ENCODE measurements at regions not wholly inside any gene's neighbourhood (a gene's known extent, or its start where the extent isn't known, plus 50 kb on each side); places are given as distances from the start of the nearest gene placed in this dataset.
"Not testable (repeated sequence)": the region's sequence is repeated elsewhere in the genome, so short reads cannot be mapped to it uniquely, and the experiment has no call there.

DNA sequence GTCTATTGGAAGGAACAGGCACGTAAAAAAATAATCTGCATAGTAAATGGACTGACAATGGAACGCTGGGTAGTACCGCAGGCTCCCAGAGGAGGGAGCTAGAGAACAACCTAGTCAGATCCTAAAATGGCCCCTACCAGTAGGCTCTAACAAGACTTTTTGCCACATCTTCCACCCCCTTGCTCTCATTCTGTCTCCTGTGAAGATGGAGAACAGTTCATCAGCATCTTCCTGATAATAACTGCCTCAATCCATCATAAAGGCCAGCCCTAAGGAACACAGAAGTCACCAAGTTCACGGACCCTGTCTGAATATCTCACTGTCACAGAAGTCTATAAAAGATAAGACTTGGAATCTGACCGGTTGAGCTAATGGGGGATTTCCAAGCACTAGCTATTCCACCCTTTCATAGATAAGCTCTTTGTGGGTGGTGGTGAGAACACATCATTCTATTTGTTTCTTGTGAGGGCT, 133.4 kb downstream of the SLC1A3 start:
- DNase-seq, result peak; percentile 29

DNA sequence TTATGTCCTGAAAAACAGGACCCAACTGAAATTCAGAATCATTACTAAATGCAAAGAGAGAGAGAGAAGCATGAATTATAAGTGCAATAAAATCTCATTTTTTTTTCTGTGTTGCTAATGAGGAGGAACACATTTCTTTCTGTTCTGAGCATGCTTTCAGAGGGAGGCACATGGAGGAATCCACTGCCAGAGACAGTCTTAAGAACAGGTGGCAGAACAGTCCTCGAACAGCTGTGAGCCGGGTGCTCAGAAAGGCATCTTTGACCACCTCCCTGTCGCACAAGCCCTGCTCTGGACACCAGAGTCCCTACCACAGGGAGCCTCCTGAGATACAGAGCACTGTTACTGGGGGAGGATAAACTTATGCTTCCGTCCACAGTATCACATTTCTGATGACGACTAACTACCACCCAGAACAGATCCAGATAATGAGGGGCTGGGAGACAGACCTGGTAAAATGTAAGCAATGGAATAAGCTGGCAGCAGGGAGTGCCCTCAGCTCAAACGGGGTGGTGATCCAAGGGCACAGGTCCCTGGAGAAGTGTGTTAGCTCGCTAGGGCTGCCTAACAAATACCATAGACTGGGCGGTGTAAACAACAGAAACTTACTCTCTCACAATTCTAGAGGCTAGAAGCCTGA, 134.0 kb downstream of the SLC1A3 start:
- DNase-seq, result no peak

DNA sequence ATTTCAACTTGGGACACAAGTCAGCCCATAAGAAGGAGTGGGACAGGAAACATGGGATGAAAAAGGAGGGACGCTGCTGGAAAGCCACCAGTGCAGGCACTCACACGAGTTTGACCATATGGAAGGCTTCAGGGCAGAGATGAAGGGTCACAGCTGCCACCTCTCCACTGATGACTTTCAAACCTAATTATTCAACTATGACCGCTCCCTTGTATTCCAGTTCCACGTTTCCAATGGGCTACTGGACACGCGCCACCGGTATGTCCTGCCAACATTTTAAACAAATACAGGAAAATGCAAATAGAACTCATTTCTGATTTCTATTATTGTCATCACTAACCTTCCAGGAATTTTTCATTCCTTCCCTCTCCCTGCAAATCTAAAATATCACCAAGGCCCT, 134.7 kb downstream of the SLC1A3 start:
- DNase-seq, result no peak

DNA sequence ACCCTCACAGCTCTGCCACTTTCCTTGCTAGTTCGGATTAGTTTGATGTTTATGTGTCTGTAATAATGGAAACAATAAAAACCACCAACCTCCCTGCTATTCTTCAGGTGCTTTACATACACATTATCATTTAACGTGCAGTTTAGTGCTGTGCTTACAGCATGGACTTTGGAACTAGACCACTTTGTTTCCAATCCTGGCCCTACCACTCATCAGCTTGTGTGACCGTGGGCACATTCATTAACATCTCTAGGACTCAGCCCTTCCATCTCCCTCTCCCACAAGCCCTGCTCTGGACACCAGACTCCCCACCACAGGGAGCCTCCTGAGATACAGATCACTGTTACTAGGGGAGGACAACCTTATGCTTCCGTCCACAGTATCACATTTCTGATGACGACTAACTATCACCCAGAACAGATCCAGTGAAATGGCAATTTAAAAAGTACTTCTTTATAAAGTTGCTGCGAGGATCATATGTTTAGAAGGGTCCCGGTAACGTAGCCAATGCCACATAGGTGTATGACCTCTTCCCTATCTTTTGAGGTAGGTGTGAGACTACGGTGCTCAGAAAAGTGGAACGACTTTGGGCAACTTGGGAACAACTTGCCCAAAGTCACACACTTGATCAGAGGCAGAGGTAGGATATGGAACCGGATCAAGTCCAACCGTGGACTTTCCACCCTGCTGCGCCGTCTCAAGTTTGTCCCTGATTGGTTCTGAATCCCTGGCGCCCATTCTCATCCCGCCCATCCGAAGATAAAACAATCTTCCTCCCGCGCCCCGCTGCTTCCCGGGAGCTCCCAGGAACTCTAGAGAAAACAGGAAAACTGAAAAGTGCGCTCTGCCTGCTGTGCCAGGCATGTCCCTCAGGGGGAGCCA, 132.4 kb upstream of the NIPBL start:
- DNase-seq, result no peak

DNA sequence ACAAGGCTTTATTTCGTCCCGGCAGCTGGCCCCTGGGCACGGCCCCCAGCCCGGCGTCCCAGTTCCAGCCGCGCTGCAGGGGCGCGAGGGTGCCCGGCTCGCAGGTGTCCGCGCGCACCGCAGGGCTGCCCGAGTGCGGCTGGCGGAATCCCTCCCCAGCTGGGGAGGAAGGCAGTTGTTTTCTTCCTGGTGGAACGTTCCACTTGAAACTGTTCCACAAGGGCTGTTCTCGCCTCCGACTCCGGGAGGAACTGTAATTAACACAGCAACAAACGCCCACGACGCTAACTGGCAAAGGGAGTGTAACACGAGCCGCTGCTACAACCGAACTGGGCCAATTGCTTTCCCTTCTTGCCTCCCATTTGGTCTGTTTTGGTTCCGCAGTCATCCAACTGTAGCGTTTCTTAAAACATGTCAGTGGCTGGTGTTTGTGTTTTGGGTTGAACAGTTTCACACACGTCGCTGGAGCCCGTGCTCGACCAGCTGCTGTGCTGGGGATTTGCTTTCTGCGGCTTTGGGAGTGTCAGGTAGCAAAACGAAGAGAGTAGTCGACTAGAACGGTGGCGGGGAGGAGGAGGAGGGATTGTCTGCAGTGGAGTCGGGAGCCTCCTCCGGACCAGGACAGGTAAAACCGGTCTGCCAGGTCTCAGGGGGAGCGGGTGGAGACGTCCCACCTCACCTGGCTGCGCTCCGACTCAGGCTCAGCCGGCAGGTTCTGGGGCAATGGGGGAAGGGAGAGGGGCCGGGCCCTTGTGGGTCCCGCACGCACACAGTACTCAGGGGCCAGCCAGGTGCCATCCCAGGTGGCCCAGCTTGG, 131.6 kb upstream of the NIPBL start:
- DNase-seq, result peak; percentile 93

DNA sequence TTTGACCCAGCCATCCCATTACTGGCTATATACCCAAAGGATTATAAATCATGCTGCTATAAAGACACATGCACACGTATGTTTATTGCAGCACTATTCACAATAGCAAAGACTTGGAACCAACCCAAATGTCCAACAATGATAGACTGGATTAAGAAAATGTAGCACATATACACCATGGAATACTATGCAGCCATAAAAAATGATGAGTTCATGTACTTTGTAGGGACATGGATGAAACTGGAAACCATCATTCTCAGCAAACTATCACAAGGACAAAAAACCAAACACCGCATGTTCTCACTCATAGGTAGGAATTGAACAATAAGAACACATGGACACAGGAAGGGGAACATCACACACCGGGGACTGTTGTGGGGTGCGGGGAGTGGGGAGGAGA, 128.8 kb upstream of the NIPBL start:
- DNase-seq, result not testable (repeated sequence)

DNA sequence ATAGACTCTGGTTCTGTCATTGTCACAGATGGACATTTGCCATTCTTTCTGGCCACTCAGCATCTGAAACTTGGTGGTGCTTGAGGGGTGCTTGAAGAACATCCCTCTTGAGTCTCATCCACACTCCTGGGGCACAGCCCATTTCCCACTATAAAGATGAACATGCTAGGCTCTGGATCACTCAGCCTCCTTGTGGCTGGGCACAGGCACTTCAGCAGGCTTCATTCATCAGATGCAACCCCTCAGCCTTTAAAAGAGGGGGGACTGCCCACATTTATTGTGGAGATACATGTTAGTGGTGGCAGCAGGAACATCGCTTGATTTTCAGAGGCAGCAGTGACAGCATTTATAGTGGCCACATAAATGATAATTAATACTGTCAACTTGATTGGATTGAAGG, 124.7 kb upstream of the NIPBL start:
- DNase-seq, result no peak

DNA sequence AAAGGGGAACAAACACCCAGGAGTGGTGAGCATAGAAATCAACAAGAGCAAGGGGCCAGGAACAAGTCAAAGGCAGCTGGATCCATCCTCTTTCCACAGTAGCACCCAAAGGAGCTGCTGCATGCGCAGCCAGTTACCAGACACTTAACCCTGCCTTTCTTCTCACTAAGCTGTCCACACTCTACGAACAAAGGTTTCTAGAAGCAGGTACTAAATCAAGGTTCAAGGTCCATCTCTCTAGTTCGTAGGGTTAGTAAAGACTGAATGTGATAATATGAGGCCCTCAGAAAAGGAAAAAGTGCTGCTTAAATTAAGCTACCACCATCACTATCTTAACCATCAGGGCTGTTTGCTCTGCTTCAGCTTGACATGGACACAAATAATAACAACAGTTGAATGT, 121.2 kb upstream of the NIPBL start:
- DNase-seq, result no peak

DNA sequence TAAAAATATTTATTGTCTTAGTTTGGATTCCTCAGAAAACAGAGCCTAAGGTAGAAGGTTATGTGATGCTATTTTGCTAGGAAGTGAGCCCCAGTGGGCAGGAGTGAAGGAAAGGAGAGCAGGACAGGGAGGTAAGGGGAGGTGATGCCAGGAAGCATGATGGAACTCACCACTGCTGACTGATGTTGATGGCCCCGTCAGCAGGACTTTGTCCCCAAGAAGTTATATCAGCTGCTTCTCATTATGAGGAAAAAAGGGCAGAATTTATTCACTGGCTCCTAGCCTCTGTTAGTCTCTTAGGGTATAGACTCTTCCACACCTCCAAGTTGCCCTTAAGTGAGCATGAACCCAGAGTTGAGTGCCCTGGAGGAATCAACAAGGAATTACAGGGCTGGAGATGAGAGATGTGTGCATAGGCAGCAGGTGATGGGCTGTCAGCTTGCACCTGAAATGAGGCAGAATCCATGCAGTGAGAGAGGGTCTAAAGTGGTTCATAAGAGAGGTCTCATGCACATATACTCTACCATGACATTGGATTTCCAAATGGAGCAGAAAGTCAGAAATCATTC, 120.6 kb upstream of the NIPBL start:
- no peak for DNase-seq

DNA sequence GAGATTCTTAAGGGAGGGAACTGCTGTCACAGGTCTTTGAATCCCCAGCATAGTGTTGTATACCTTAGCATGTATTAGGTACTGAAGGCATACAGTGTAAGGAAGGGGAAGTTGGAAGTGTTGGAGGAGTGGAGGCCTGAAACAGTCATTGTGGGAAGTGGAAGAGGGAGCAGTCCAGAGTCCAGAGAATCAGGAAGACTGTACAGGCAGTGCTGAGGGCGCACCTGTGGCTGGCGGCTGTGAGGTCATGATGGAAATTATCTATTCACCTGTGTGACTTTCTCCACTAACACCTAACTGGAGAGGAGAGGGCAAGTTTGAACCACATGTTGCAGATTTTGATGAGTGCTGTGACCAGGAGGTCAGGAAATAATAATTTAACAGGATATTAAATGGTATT, 119.7 kb upstream of the NIPBL start:
- DNase-seq, result no peak

DNA sequence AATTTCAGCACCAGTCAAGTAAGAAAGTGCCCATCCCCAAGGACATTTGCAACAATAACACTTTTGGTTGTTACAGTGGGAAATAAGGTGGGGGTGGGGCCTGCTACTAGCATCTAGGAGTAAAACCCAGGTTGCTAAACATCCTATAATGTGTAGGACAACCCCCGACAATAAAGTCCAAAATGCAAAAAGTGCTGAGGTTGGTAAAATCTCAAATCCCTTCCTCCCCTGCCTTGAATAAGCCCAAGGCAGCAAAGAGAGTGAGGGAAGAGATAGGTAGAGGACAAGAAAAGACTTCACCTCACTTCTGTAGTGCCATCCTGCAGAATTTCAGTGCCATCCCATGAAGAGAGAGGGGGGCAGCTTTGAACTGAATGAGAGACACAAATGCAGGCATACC, 117.5 kb upstream of the NIPBL start:
- DNase-seq, result no peak

DNA sequence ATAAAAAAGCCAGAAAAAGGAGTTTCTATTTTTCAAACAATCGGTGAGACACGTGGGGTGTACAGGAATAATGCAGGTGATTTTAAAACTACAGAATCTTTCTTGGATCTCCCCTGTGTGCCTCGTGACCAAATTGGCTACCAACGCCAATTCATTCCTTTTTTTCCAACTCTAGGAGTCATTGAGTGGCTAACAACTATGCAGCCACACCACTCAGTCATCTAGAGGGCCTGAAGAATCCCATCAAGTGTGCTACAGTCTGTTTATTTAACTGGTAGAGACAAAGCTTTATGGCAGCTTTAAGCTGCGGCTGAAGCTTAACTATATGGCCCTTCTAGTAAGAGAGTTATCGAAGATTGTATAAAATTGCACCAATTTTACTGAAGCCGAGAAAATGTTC, 113.1 kb upstream of the NIPBL start:
- DNase-seq, result no peak

DNA sequence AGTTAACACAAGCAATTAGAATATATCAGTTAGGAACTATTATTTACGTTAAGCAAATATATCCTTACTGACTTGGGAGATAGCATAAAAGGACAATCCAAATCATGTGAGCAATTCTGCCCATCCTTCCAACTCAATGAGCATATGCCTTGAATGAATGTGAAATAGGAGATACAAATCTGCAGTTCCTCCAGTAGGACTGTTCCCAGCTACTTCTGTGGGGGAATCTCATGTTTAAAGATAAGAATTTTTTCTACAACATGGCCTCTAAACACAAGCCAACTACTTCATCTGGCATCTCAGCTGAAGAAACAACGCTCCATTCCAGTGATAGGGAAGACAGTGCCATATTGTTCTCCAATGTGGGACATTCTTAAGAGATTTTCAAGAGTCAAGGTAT, 110.7 kb upstream of the NIPBL start:
- DNase-seq, result no peak

DNA sequence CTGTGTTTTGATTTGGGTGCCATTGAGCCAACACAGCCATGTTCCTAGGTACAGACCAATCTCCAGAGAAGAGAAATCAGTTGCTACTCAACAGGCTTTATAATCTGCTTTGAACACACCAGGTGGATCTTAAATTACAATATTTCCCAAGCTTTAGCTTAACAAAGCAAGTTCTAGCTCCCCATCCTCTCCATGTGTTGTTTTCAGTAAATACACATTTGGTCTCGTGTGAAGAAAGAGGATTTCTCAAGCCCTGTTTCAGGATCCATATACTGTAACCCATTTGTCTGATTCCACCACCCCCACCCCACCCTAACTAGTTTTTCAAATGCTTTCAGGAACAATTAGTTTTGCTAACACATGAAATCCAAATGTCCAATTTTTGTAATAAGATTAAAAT, 109.6 kb upstream of the NIPBL start:
- no peak for DNase-seq

DNA sequence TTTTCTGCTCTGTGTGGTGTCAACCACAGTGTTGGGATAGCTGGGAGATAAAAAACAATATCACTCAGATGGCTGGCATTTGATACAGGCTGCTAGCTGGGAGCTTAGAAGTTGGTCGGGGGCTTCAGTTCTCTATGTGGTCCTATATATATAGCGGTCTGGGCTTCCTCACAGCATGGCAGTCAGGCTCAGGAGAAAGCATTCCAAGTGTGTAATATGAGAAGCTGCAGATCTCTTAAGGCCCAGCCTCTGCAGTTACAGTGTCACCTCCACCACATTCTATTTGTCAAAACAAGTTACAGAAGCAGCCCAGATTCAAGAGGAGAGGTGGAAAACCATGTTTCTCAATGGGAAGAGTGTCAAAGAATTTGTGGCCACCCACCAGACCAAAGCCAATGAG, 108.1 kb upstream of the NIPBL start:
- no peak for DNase-seq

DNA sequence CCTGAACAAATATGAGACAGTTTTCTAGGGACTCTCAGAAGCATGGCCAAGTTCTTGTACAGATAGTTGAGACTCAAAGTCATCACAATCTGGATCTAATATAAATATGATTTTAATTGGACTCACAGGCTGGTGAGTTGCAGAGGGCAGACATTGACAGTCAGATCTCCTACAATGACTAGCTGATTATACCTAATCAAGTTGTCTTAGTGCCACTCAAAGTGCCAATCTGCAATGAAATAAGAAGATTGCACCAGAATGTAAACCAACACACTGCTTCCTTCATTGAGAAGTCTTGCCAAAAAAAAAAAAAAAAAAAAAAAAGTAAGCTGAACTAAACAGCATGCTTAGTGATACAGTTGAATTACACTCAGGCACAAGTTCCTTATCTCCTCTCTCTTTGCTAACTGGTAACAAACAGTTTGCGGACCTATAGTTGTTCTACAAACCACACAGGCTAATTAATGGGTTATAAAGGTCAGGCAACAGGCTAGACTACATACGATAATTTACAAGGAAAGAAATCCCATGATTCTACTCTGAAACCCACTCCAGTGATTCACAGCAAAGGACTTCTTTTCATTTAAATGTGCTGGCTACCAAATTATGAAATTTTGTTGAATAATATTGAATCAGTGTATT, 107.3 kb upstream of the NIPBL start:
- DNase-seq, result no peak

DNA sequence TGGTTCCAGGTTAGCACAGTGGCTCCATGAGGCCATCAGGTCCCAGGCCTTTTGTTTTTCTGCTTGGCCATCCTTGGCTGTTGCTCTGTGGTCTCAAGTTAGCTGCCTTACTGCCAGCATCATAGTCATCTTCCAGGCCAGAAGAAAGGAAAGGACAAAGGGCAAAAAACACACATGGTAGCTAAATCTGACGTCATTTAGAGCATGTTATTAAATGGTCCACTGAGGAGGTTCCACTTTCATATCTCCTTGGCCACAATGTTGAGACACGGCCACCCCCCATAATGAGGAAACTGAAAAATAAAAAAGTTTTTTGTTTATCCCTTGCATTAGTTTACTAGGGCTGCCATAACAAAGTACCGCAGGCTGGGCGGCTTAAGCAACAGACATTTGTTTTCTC, 106.4 kb upstream of the NIPBL start:
- DNase-seq, result no peak

DNA sequence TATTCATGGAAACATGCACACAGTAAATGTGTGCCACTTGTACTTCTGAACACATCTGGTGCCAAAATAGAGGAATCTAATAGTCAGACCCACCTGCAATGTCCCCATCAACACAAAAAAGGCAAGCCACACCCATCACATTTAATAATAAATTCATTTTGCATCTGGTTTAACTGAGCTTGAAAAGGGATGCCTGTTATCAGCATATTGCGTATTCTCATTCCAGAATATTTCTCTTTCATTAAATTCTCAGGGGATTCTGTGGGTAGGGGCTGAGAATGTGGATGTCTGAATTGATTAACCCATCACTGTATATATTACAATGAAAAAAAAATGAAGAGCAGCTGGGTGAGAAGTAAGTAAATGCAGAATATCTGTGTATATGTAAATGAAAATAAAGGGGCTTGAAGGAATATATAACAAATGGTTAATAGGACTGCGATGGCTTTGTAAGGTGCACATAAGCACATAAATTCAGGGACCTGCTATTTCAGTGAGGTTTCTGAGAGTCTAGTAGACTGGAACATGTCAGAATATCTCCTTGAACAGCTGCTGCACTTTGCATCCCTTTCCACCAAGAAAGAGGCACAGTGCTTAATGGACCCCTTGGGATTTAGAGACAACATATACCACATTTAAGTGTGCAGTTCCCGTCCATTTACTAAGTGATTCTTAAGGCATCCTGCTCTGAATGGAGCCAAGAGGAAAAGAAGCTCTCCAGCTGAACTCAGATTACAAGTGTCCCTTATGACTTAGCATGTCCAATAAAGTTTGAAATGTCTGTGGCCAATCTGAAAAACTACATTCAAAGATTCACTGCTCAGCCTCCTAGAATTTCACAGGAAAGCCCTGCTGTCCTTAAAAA, 104.1 kb upstream of the NIPBL start:
- no peak for DNase-seq

DNA sequence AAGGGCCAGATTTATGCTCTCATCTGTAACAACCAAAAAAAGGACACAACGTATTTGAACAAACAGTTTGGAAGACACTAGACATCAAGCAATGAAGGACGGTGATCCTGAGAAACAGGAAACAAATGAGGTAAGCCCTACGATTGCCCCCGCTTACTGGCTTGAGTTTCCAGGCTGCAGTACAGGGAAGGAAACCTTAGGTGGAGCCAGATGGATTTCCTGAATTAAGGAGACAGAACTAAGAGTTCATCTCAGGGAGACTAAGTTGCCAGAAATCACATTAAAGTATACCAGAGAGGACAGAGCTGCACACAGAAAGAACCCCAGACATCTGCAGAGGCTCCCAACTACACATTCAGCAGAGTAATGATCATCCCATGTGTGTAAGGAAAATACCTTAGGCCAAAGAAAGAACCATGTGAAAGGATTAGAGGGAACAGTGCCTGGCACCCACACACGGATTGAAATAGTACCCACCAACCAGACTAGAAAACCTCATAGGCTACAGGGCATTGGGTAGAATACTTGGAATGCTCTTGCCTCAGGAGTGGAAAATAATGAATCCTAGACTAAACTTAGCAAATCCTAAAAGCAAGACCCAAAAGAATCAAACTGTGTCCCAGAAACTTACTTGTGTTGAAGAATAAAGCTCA, 99.3 kb upstream of the NIPBL start:
- peak; percentile 5 for DNase-seq

DNA sequence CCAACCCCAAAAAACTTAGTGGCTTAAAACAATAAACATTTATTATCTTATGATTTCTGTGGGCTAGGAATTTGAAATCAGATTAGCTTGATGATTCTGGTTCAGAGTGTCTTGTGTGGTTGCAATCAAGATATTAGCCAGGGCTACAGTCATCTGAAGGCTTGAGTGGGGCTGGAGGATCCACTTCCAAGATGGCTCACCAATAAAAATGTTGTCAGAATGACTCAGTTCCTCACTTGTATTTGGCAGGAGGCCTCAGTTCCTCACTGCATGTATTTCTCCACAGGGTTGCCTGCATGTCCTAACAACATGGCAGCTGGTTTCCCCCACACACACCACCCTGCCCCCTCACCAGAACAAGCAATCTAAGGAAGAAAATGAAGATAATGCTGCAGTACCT, 98.2 kb upstream of the NIPBL start:
- DNase-seq, result no peak

DNA sequence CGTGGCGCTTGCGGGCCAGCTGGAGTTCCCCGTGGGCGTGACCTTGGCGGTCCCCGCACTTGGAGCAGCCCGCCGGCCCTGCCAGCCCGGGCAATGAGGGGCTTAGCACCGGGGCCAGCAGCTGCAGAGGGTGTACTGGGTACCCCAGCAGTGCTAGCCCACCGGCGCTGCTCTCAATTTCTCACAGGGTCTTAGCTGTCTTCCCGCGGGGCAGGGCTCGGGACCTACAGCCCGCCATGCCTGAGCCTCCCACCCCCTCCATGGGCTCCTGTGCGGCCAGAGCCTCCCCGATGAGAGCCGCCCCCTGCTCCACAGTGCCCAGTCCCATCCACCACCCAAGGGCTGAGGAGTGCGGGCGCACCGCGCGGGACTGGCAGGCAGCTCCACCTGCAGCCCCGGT, 94.0 kb upstream of the NIPBL start:
- DNase-seq, result not testable (repeated sequence)
